Neural progenitor cell (in vitro differentiated cells): ENCODE measurements at regions not wholly inside any gene's neighbourhood (a gene's known extent, or its start where the extent isn't known, plus 50 kb on each side); places are given as distances from the start of the nearest gene placed in this dataset.

ENCODE experiments used
- CTCF ChIP-seq: fragments of 200-600 bp; sonication (generic); IDR thresholded peaks from 2 replicates; pipeline ENCODE4 v1.5.1; 2017; ENCODE audit warnings: antibody characterized with exemption, mild to moderate bottlenecking
- EZH2 ChIP-seq: fragments of 200-600 bp; sonication (generic); IDR thresholded peaks from 2 replicates; pipeline ENCODE4 v1.6.1; 2017; ENCODE audit warnings: antibody characterized with exemption, mild to moderate bottlenecking, moderate library complexity
- EZH2phosphoT487 ChIP-seq: fragments of 200-600 bp; sonication (generic); IDR thresholded peaks from 2 replicates; pipeline ENCODE4 v1.6.1; 2017; ENCODE audit warnings: antibody characterized with exemption

- TF ChIP-seq CTCF (no peak), EZH2phosphoT487 (no peak), EZH2 (no peak)
Measured at GRCh38 chr16:49179714-49180330, 101.8 kb downstream of the CBLN1 start.
